Peyer's patch (tissue), 4 donors: ENCODE measurements at regions not wholly inside any gene's neighbourhood (a gene's known extent, or its start where the extent isn't known, plus 50 kb on each side); places are given as distances from the start of the nearest gene placed in this dataset.

Experiments
- DNase-seq, 3 donors: peaks; one replicate each; pipeline ENCODE4 v3.0.0-alpha.2; 2017 to 2019
- H3K27ac ChIP-seq, 4 donors: fragments of 200-600 bp; sonication (generic); one replicate each; pipeline ENCODE4 v1.5.1; 2016 to 2019
- H3K27me3 ChIP-seq, 2 donors: fragments of 200-600 bp; sonication (generic); one replicate each; pipeline ENCODE4 v1.5.1; 2019
- H3K36me3 ChIP-seq, 3 donors: fragments of 200-600 bp; sonication (generic); one replicate each; pipeline ENCODE4 v1.5.1; 2016 to 2019
- H3K4me1 ChIP-seq, 4 donors: fragments of 200-600 bp; sonication (generic); one replicate each; pipeline ENCODE4 v1.5.1; 2016 to 2019
- H3K4me3 ChIP-seq, 4 donors: fragments of 200-600 bp; sonication (generic); 1 replicate in 3 of 4; 2 replicates in 1 of 4; pipeline ENCODE4 v1.5.1; 2016 to 2019; ENCODE audit warnings: mild to moderate bottlenecking in 1 of 4
- H3K9me3 ChIP-seq, 4 donors: fragments of 200-600 bp; sonication (generic); one replicate each; pipeline ENCODE4 v1.5.1; 2016 to 2019; ENCODE audit warnings: mild to moderate bottlenecking in 1 of 4
- POLR2A ChIP-seq, 2 donors: fragments of 450-650 bp; IDR thresholded peaks; one replicate each; pipeline ENCODE4 v1.5.1; 2017; ENCODE audit warnings: antibody characterized with exemption in 2 of 2, mild to moderate bottlenecking in 2 of 2, moderate library complexity in 2 of 2
- TF ChIP-seq, protein P1 (sequence below), 6 experiments: fragments of 450-650 bp in 4 of 6; fragments of 200-600 bp in 2 of 6; sonication (generic) in 1 of 6; IDR thresholded peaks; one replicate each; pipeline ENCODE4 v1.5.1; 2017 to 2019; ENCODE audit warnings: antibody characterized with exemption in 6 of 6, mild to moderate bottlenecking in 3 of 6, moderate library complexity in 1 of 6

GRCh38 chr6:40281402-40281801 is 305.8 kb downstream of the LRFN2 start:
- Histone ChIP-seq H3K36me3 (no peaks in the 10 kb centered on the region), H3K27ac (no peak overlapping the region), H3K4me3 (no peak overlapping the region), H3K9me3 (no peaks in the 10 kb centered on the region), H3K27me3 (no peaks in the 10 kb centered on the region), H3K4me1 (no peaks in the 10 kb centered on the region)
- no peak for DNase-seq
- TF ChIP-seq POLR2A (IDR thresholded peaks at IDR 0.05), result no peak
- TF ChIP-seq, protein P1, sequence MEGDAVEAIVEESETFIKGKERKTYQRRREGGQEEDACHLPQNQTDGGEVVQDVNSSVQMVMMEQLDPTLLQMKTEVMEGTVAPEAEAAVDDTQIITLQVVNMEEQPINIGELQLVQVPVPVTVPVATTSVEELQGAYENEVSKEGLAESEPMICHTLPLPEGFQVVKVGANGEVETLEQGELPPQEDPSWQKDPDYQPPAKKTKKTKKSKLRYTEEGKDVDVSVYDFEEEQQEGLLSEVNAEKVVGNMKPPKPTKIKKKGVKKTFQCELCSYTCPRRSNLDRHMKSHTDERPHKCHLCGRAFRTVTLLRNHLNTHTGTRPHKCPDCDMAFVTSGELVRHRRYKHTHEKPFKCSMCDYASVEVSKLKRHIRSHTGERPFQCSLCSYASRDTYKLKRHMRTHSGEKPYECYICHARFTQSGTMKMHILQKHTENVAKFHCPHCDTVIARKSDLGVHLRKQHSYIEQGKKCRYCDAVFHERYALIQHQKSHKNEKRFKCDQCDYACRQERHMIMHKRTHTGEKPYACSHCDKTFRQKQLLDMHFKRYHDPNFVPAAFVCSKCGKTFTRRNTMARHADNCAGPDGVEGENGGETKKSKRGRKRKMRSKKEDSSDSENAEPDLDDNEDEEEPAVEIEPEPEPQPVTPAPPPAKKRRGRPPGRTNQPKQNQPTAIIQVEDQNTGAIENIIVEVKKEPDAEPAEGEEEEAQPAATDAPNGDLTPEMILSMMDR (IDR thresholded peaks at IDR 0.05), result no peak

DNA sequence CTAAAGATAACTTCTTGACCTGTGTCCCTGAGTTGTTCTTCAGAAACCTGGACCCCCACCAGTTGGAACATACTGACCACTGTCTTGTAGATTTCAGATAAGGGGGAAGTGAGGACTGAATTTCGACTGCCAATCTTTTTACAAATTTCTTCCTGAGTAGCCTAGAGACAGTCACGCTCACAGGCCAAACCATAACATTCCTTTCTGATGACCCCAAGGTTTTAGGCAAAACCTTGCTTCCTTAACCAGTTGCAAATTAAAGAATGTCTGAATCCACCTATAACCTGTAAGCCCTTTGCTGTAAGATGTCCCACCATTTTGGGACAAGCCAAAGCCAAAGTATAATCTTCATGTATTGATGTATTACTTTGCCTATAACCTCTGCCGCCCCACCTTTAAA is 306.9 kb downstream of the LRFN2 start:
- Histone ChIP-seq H3K4me1 (no peaks in the 10 kb centered on the region), H3K4me3 (no peak overlapping the region), H3K27ac (no peak overlapping the region), H3K36me3 (no peaks in the 10 kb centered on the region), H3K27me3 (no peaks in the 10 kb centered on the region), H3K9me3 (no peaks in the 10 kb centered on the region)
- DNase-seq, result no peak
- no peak for TF ChIP-seq POLR2A (IDR thresholded peaks at IDR 0.05)
- TF ChIP-seq, protein P1 (IDR thresholded peaks at IDR 0.05), result no peak

GRCh38 chr6:40276141-40276540 is 311.0 kb downstream of the LRFN2 start:
- H3K4me1 ChIP-seq, result no peaks in the 10 kb centered on the region
- H3K9me3 ChIP-seq, result no peaks in the 10 kb centered on the region
- DNase-seq, result no peak
- H3K27me3 ChIP-seq, result no peaks in the 10 kb centered on the region
- no peaks in the 10 kb centered on the region for H3K36me3 ChIP-seq
- H3K27ac ChIP-seq, result no peak overlapping the region
- H3K4me3 ChIP-seq, result no peak overlapping the region
- TF ChIP-seq, protein P1 (IDR thresholded peaks at IDR 0.05), result no peak
- no peak for TF ChIP-seq POLR2A (IDR thresholded peaks at IDR 0.05)

DNA sequence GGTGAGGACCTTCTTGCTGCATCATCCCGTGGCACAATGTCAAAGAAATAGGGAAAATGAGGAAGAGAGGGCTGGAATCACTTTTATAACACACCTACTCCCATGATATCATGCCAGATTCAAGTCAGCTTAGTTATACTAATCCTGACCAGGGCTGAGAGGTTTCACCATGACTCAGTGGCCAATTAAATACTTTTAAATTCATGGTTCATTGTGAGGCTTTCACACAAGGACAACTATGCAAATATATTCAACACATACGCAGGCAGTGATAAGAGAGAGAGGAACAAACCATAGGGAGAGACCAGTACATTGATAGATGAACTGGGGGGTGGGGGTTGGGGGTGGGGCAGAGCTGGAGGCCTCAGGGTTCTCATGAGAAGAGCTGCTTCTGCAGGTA is 313.1 kb downstream of the LRFN2 start:
- no peaks in the 10 kb centered on the region for H3K4me1 ChIP-seq
- H3K9me3 ChIP-seq, result no peaks in the 10 kb centered on the region
- DNase-seq, result no peak
- no peak overlapping the region for H3K4me3 ChIP-seq
- TF ChIP-seq, protein P1 (IDR thresholded peaks at IDR 0.05), result no peak
- H3K36me3 ChIP-seq, result no peaks in the 10 kb centered on the region
- no peaks in the 10 kb centered on the region for H3K27me3 ChIP-seq
- no peak overlapping the region for H3K27ac ChIP-seq

GRCh38 chr6:40268614-40269013 is 318.6 kb downstream of the LRFN2 start:
- no peaks in the 10 kb centered on the region for H3K27me3 ChIP-seq
- no peaks in the 10 kb centered on the region for H3K9me3 ChIP-seq
- DNase-seq, result no peak
- no peak overlapping the region for H3K27ac ChIP-seq
- no peaks in the 10 kb centered on the region for H3K4me1 ChIP-seq
- TF ChIP-seq, protein P1 (IDR thresholded peaks at IDR 0.05), result no peak
- no peak for TF ChIP-seq POLR2A (IDR thresholded peaks at IDR 0.05)
- H3K4me3 ChIP-seq, result no peak overlapping the region
- no peaks in the 10 kb centered on the region for H3K36me3 ChIP-seq

- H3K36me3 ChIP-seq, result no peaks in the 10 kb centered on the region
- H3K27ac ChIP-seq, result no peak overlapping the region
- TF ChIP-seq, protein P1 (IDR thresholded peaks at IDR 0.05), result no peak
- TF ChIP-seq POLR2A (IDR thresholded peaks at IDR 0.05), result no peak
- no peaks in the 10 kb centered on the region for H3K4me1 ChIP-seq
- no peaks in the 10 kb centered on the region for H3K9me3 ChIP-seq
- no peak for DNase-seq
- no peak overlapping the region for H3K4me3 ChIP-seq
- no peaks in the 10 kb centered on the region for H3K27me3 ChIP-seq
These were observed 319.0 kb downstream of the LRFN2 start for GRCh38 chr6:40268166-40268565.
